Activated T-helper 1 cell treated with anti-CD3 and anti-CD28 coated beads, Interleukin-12 subunit alpha, Interleukin-12 subunit beta, Interleukin-2, Interleukin-4 antibody, amounts not matched to agents 30 ng/mL and 10 ng/mL and 1 ng/mL, durations not matched to agents 14 hours and 24 hours and 36 hours (primary cell): ENCODE measurements at regions not wholly inside any gene's neighbourhood (a gene's known extent, or its start where the extent isn't known, plus 50 kb on each side); places are given as distances from the start of the nearest gene placed in this dataset.
"Not testable (repeated sequence)": the region's sequence is repeated elsewhere in the genome, so short reads cannot be mapped to it uniquely, and the experiment has no call there.

ENCODE experiments used
- DNase-seq: peaks from one replicate; pipeline ENCODE4 v3.0.0; 2021; ENCODE audit warnings: low spot score
- H3K27ac Mint-ChIP-seq: one replicate; pipeline ENCODE4 v1.8.0; 2021; ENCODE audit warnings: mild to moderate bottlenecking, mixed read lengths
- H3K27me3 Mint-ChIP-seq: one replicate; pipeline ENCODE4 v1.8.0; 2022; ENCODE audit warnings: mild to moderate bottlenecking, moderate library complexity, mixed read lengths; ENCODE audit not compliant: insufficient read depth
- H3K36me3 Mint-ChIP-seq: one replicate; pipeline ENCODE4 v1.8.0; 2021; ENCODE audit warnings: low read depth, mixed read lengths
- H3K4me1 Mint-ChIP-seq: one replicate; pipeline ENCODE4 v1.8.0; 2021; ENCODE audit warnings: low read depth, mixed read lengths
- H3K4me3 Mint-ChIP-seq: one replicate; pipeline ENCODE4 v1.8.0; 2021; ENCODE audit warnings: mild to moderate bottlenecking, moderate library complexity, mixed read lengths
- H3K9me3 Mint-ChIP-seq: one replicate; pipeline ENCODE4 v1.8.0; 2021; ENCODE audit warnings: mixed read lengths
- intact Hi-C: fragments of 100-400 bp; cut with micrococcal nuclease; formaldehyde crosslinking; loops from one replicate; pipeline ENCODE4 v1.15.1; 2024

DNA sequence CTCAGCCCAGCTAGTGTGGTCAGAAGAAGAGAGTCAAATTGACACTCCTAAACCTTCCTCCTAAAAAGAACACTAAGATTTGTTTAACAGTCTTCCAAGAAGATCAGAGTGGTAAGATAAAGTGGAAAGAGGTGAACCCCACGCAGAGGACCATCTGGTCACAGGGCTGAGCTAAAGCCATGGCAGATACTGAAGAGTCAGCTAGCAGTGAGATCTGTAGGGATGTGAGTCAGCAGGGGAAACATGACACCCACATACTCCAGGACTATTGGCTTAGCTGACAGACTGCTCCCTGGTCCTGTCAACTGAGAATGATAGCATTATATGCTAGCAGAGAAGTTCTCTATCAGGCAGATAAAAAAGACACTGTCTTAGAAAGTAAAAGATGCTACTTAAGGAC, 269.4 kb upstream of the ALG10 start:
- intact Hi-C loops: no loop called here
- H3K9me3 Mint-ChIP-seq: peaks cover 2% of the 10 kb centered on the region
- no peak overlapping the region for H3K4me3 Mint-ChIP-seq
- no peak overlapping the region for H3K27ac Mint-ChIP-seq
- no peaks in the 10 kb centered on the region for H3K4me1 Mint-ChIP-seq
- DNase-seq: no peak
- H3K36me3 Mint-ChIP-seq: no peaks in the 10 kb centered on the region
- H3K27me3 Mint-ChIP-seq: no peaks in the 10 kb centered on the region

DNA sequence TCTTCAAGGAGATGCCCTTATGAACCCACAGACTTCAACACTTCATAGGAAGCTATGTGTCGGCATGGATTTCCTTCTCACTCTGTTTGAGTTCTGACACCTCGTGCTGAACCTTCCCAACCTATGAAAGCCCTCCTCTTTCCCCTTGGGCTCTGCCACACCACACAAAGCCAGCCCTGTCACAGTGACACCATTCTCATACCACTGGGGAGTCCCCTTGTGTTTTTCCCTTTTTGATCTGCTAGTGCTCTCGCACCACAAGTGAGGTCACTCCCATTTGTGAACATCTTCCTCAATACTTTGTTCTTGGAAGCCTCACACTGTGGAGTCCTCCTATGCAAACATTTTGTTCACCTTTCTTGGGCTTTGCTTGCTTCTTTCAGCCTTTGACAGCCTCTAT, 264.6 kb upstream of the ALG10 start:
- H3K4me3 Mint-ChIP-seq: no peak overlapping the region
- H3K27me3 Mint-ChIP-seq: no peaks in the 10 kb centered on the region
- H3K36me3 Mint-ChIP-seq: no peaks in the 10 kb centered on the region
- no peak for DNase-seq
- H3K9me3 Mint-ChIP-seq: peaks cover 3% of the 10 kb centered on the region
- intact Hi-C loops: no loop called here
- H3K4me1 Mint-ChIP-seq: no peaks in the 10 kb centered on the region
- no peak overlapping the region for H3K27ac Mint-ChIP-seq

DNA sequence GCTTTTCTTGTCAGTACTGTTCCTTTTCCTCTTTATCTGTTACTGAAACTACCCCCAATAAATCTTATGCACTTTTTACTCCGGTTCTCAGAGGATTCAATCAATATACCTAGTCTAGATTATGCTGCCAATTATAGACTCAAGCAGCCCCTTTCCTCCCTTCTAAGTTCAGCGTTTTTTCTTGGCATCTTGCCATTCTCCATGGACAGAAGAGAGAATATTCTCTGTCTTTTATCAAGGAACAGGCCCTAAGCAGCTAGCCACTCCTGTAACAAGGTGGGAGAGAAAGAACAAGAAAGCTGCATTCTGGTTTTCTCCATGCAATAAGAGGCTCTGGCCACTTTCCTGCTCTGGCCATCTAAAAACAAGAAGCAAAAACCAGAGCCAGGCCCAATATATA, 263.0 kb upstream of the ALG10 start:
- H3K36me3 Mint-ChIP-seq: no peaks in the 10 kb centered on the region
- no peak for DNase-seq
- H3K27ac Mint-ChIP-seq: no peak overlapping the region
- no peak overlapping the region for H3K4me3 Mint-ChIP-seq
- H3K27me3 Mint-ChIP-seq: no peaks in the 10 kb centered on the region
- no peaks in the 10 kb centered on the region for H3K4me1 Mint-ChIP-seq
- H3K9me3 Mint-ChIP-seq: peaks cover 7% of the 10 kb centered on the region
- intact Hi-C loops: no loop called here

DNA sequence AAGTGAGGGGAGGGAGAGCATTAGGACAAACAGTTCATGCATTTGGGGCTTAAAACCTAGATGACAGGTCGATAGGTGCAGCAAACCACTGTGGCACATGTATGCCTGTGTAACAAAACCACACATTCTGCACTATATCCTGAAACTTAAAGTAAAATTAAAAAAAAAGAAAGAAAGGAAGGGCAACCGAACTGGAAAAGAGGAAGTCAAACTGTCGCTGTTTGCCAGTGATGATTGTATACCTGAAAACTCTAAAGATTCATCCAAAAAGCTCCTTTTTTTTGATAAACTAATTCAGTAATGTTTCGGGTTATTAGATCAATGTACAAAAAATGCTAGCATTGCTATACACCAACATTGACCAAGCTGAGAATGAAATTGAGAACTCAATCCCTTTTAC, 259.0 kb upstream of the ALG10 start:
- Mint-ChIP-seq H3K36me3 (no peaks in the 10 kb centered on the region), H3K4me3 (no peak overlapping the region), H3K27me3 (no peaks in the 10 kb centered on the region), H3K4me1 (no peaks in the 10 kb centered on the region), H3K27ac (no peak overlapping the region), H3K9me3 (peaks cover 7% of the 10 kb centered on the region)
- intact Hi-C loops: no loop called here
- DNase-seq: no peak

DNA sequence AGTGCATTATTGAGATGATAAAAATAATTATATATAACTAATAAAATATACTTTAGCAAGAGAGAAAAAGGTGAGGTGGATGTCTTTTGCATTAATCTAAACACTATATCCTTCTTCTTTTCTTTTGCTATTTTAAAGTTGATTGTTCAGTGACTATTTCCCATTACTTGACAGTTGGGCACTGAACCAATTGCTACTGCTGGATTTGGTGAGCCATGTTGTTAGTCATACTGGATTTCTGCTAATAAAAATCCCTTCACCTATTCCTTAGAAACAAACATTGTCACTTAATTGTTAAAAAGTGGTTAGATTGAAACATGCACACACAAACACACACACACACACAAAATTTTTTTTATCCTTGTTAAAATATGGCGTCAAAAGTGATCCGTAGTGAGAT, 251.6 kb upstream of the ALG10 start:
- DNase-seq: no peak
- Mint-ChIP-seq H3K9me3 (peaks cover 10% of the 10 kb centered on the region), H3K36me3 (no peaks in the 10 kb centered on the region), H3K4me3 (no peak overlapping the region), H3K27ac (no peak overlapping the region), H3K27me3 (no peaks in the 10 kb centered on the region), H3K4me1 (no peaks in the 10 kb centered on the region)
- intact Hi-C loops: no loop called here

DNA sequence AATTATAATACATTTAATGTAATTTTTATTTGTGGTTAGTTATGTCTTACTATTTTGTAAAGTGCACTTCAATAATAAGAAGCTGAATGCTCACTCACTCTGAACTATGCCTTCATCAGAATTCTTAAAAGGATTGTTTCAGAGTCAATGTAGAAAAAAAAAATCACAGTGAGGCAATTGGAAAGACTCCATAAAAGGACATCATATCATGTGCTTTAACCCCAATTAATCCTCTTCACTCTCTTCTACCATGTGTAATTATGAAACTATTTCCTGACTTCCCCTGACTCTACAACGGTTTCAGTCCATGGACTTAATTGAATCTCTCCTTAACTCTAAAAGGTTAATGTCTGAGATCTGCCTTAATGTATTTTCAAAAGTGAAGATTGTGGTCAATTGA, 250.4 kb upstream of the ALG10 start:
- Mint-ChIP-seq H3K9me3 (peaks cover 15% of the 10 kb centered on the region), H3K36me3 (no peaks in the 10 kb centered on the region), H3K27ac (no peak overlapping the region), H3K4me3 (no peak overlapping the region), H3K27me3 (no peaks in the 10 kb centered on the region), H3K4me1 (no peaks in the 10 kb centered on the region)
- no peak for DNase-seq
- intact Hi-C loops: no loop called here

DNA sequence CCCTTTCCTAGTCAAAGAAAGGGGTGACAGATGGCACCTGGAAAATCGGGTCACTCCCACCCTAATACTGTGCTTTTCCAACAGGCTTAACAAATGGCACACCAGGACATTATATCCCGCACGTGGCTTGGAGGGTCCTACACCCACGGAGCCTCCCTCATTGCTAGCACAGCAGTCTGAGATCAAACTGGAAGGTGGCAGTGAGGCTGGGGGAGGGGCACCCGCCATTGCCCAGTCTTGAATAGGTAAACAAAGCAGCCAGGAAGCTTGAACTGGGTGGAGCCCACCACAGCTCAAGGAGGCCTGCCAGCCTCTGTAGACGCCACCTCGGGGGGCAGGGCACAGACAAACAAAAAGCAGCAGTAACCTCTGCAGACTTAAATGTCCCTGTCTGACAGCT, 249.2 kb upstream of the ALG10 start:
- H3K4me3 Mint-ChIP-seq, DNase-seq, H3K27me3 Mint-ChIP-seq, H3K4me1 Mint-ChIP-seq, H3K36me3 Mint-ChIP-seq, intact Hi-C loops, H3K27ac Mint-ChIP-seq: not testable (repeated sequence)
- peaks cover 15% of the 10 kb centered on the region for H3K9me3 Mint-ChIP-seq

DNA sequence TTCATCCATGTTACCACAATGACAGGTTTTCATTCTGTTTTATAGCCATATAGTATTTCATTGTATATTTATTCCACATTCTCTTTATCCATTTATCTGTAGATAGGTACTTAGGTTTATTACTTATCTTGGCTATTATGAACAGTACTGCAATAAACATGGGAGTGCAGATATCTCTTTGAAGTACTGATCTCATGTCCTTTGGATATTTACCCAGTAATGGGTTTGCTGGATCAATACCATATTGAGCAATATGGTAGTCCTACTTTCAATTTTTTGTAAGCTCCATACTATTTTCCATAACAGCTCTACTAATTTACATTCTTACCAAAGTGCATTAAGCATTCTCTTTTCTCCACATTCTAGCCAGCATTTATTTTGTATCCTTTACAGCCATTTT, 235.8 kb upstream of the ALG10 start:
- H3K27me3 Mint-ChIP-seq: no peaks in the 10 kb centered on the region
- no peaks in the 10 kb centered on the region for H3K4me1 Mint-ChIP-seq
- intact Hi-C loops: no loop called here
- H3K27ac Mint-ChIP-seq: no peak overlapping the region
- DNase-seq: no peak
- no peaks in the 10 kb centered on the region for H3K36me3 Mint-ChIP-seq
- H3K9me3 Mint-ChIP-seq: peaks cover 12% of the 10 kb centered on the region
- no peak overlapping the region for H3K4me3 Mint-ChIP-seq

DNA sequence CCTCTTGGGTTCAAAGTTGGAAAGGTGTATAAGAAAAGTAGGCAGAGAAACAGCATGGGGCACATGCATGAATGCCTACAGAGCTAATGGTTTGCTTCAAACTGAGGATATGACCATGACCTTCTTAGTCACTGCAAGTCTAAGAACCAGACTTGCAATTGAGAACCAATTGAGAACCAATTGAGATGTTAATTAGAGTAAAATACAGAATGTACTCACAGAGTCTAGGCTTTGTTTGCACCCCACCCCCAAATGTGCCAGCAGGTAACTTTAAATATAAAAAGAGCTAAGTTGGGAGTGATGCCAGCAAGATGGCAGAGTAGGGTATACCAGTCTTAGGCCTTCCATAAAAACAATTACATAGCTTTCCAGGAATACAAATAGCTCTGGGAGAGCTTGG, 227.3 kb upstream of the ALG10 start:
- Mint-ChIP-seq H3K4me1 (no peaks in the 10 kb centered on the region), H3K27ac (no peak overlapping the region), H3K4me3 (no peak overlapping the region), H3K27me3 (no peaks in the 10 kb centered on the region), H3K36me3 (no peaks in the 10 kb centered on the region), H3K9me3 (peaks cover 16% of the 10 kb centered on the region)
- intact Hi-C loops: no loop called here
- no peak for DNase-seq

DNA sequence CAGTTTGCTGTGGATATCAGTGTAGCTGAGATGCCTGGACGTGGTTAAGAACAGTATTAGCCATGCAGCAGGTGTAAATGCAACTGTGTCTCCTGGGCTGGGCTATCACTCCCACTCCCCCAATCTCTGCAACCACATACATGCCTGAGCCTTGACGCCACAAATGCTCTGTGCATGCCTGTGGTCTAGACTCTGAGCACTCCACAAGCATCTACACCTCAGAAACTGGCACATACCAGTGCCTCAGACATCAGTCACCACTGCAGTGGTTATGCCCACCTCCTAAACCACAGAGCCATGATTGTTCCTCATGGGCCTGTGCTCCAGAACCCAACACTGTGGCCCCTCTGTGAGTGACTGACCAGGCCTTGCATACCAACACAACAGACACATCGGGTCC, 226.8 kb upstream of the ALG10 start:
- DNase-seq: no peak
- no peak overlapping the region for H3K4me3 Mint-ChIP-seq
- H3K27ac Mint-ChIP-seq: no peak overlapping the region
- no peaks in the 10 kb centered on the region for H3K27me3 Mint-ChIP-seq
- peaks cover 15% of the 10 kb centered on the region for H3K9me3 Mint-ChIP-seq
- H3K4me1 Mint-ChIP-seq: no peaks in the 10 kb centered on the region
- H3K36me3 Mint-ChIP-seq: no peaks in the 10 kb centered on the region
- intact Hi-C loops: no loop called here

DNA sequence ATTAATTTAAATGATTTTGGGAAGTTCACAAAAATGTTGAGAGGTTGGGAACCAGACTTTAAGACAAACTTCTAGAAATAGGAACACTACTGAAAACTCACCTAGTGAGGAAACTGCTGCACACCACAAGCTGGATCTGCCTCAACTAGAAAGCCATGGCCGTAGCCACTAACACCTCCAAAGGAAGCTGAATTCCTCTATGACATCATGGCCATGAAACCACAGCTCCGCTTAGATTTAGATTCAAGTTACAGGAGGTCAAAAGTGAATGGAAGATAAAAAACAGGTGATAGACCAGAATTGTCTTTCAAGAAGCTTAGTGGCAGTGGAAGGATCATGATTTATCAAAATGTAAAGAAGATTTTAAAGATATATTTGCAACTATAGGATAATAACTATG, 208.8 kb upstream of the ALG10 start:
- Mint-ChIP-seq H3K4me3 (no peak overlapping the region), H3K36me3 (no peaks in the 10 kb centered on the region), H3K4me1 (no peaks in the 10 kb centered on the region), H3K27me3 (no peaks in the 10 kb centered on the region), H3K9me3 (peaks cover 11% of the 10 kb centered on the region), H3K27ac (no peak overlapping the region)
- no peak for DNase-seq
- intact Hi-C loops: no loop called here

DNA sequence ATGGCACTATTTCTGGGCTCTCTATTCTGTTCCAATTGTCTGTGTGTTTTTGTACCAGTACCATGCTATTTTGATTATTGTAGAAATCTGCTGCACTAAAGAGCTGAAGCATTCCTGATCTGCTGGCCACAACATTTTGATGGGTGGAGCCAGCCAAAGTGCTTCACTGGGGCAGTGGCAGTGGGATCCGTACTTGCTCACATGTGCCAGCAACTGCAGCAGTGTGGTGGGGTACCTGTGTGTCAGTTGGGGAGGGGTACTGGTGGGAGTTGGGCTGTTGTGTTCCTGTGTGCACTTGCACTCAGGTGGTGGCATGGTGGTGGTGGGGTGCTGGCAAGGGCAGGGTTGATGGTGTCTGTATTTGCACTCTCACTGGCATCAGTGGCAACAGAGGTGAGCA, 204.6 kb upstream of the ALG10 start:
- DNase-seq: no peak
- Mint-ChIP-seq H3K27me3 (no peaks in the 10 kb centered on the region), H3K4me3 (no peak overlapping the region), H3K27ac (no peak overlapping the region), H3K9me3 (peaks cover 12% of the 10 kb centered on the region), H3K4me1 (no peaks in the 10 kb centered on the region), H3K36me3 (no peaks in the 10 kb centered on the region)
- intact Hi-C loops: no loop called here

DNA sequence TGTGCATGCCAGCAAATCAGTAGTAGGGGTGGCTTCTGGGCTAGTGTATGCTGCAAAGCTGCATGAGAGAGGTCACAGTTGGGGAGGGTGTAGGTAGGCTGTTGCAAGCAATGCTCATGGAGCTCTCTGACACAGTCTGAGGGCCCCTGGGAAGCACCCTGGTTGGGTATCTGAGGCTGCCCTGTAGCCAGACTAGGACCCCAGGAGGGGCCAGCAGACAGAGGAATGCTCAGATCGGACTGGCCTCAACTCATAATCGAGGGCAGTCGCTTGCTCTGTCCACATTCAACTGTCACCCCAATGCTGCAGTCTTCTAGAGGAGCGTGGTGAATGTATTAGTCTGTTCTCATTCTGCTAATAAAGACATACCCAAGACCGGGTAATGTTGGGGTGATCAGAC, 204.0 kb upstream of the ALG10 start:
- no peak for DNase-seq
- Mint-ChIP-seq H3K9me3 (peaks cover 14% of the 10 kb centered on the region), H3K4me1 (no peaks in the 10 kb centered on the region), H3K4me3 (no peak overlapping the region), H3K27ac (no peak overlapping the region), H3K27me3 (no peaks in the 10 kb centered on the region), H3K36me3 (no peaks in the 10 kb centered on the region)
- intact Hi-C loops: no loop called here

DNA sequence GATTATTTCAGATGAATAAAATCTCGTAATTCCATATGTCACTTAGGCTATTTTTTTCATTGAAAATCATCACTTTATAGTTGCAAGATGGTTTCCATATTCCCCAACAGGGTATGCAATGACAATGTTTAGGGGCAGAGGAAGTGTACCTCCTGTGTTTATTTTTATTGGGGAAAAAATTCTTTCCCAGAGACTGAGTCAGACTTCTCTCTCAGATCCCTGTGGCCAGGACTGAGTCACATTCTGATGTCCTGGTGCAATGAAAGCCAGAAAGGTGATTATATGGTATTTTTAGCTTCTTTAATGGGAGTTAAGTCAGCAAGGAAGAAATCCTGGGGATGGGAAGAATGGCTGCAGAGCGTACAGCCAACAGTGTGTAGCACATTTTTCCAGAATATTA, 196.9 kb upstream of the ALG10 start:
- no peak overlapping the region for H3K27ac Mint-ChIP-seq
- H3K27me3 Mint-ChIP-seq: no peaks in the 10 kb centered on the region
- H3K4me1 Mint-ChIP-seq: no peaks in the 10 kb centered on the region
- no peak for DNase-seq
- H3K4me3 Mint-ChIP-seq: no peak overlapping the region
- H3K9me3 Mint-ChIP-seq: peaks cover 3% of the 10 kb centered on the region
- intact Hi-C loops: no loop called here
- no peaks in the 10 kb centered on the region for H3K36me3 Mint-ChIP-seq
